GM12878 (cell line): ENCODE measurements at regions not wholly inside any gene's neighbourhood (a gene's known extent, or its start where the extent isn't known, plus 50 kb on each side); places are given as distances from the start of the nearest gene placed in this dataset.

ENCODE experiments used
- ATAC-seq: fragments of 200-7000 bp; cut with Tn5 transposase; 3 replicates; pipeline ENCODE4 v1.9.1; 2020; ENCODE audit warnings: mild to moderate bottlenecking, moderate library complexity
- BruUV-seq: library from RNA; stranded (reverse); fragments of 400-500 nt; replicated peaks from 2 replicates; lab custom pipeline; 2021; lab: Mats Ljungman, UMichigan
- CTCF ChIA-PET: fragments of 300-600 bp; sonication (Branson Sonifier 250); formaldehyde crosslinking; extraction: SDS; loops from one replicate; lab custom pipeline; 2021; ENCODE audit warnings: inconsistent platforms; lab: Yijun Ruan, JAX
- POLR2A ChIA-PET: fragments of 350-600 bp; formaldehyde crosslinking; extraction: SDS; loops from one replicate; lab custom pipeline; 2021; ENCODE audit warnings: inconsistent platforms; lab: Charles Lee
- RAD21 ChIA-PET: fragments of 300-600 bp; sonication (Branson Sonifier 250); formaldehyde crosslinking; loops from one replicate; lab custom pipeline; 2023; ENCODE audit warnings: antibody characterized with exemption; ENCODE audit not compliant: unreplicated experiment; lab: Charles Lee
- SMC1A ChIA-PET: fragments of 300-600 bp; sonication (Branson Sonifier 250); formaldehyde crosslinking; loops from one replicate; lab custom pipeline; 2023; ENCODE audit not compliant: unreplicated experiment, uncharacterized antibody; lab: Charles Lee
- DNase-seq: peaks from one replicate; pipeline ENCODE4 v3.0.0-alpha.2; 2011; ENCODE audit warnings: low read depth, low spot score
- FAIRE-seq: peaks from 3 replicates; lab custom pipeline; 2011; peaks lifted over from hg19 to GRCh38; lab: Jason Lieb, UNC
- H2AFZ ChIP-seq: 2 replicates; pipeline ENCODE4 v1.6.0; 2011; ENCODE audit warnings: low read depth, low read length, control low read depth; ENCODE audit not compliant: control insufficient read depth
- H3K27ac ChIP-seq: 2 replicates; pipeline ENCODE4 v1.5.1; 2011; ENCODE audit warnings: control low read depth; ENCODE audit not compliant: control insufficient read depth, insufficient read depth
- H3K27me3 ChIP-seq, 2 experiments: replicated peaks in 1 of 2; 2 replicates each; pipeline versions ENCODE4 v1.6.0 to v1.6.1; 2011; ENCODE audit warnings: low read length in 1 of 2; ENCODE audit not compliant: control insufficient read depth in 2 of 2, insufficient read depth in 2 of 2
- H3K36me3 ChIP-seq, 2 experiments: 2 replicates each; pipeline ENCODE4 v1.5.1; 2011; ENCODE audit warnings: low read length in 1 of 2; ENCODE audit not compliant: control insufficient read depth in 2 of 2, insufficient read depth in 2 of 2
- H3K4me1 ChIP-seq: 2 replicates; pipeline ENCODE4 v1.6.1; 2011; ENCODE audit warnings: mild to moderate bottlenecking, low read length, moderate library complexity, mixed read lengths; ENCODE audit not compliant: control insufficient read depth, insufficient read depth
- H3K4me2 ChIP-seq: 2 replicates; pipeline ENCODE4 v1.6.0; 2011; ENCODE audit warnings: control low read depth; ENCODE audit not compliant: control insufficient read depth, insufficient read depth
- H3K4me3 ChIP-seq: fragments of 200-600 bp; sonication (generic); 2 replicates; pipeline ENCODE4 v1.5.1; 2016
- H3K79me2 ChIP-seq: 2 replicates; pipeline ENCODE4 v1.6.0; 2011; ENCODE audit warnings: low read length; ENCODE audit not compliant: control insufficient read depth, insufficient read depth
- H3K9ac ChIP-seq: 2 replicates; pipeline ENCODE4 v1.8.0; 2011; ENCODE audit warnings: low read length, control low read depth, mixed read lengths; ENCODE audit not compliant: control insufficient read depth, insufficient read depth
- H3K9me3 ChIP-seq: replicated peaks from 3 replicates; pipeline ENCODE4 v1.5.1; 2011; ENCODE audit warnings: mild to moderate bottlenecking, low read length; ENCODE audit not compliant: control insufficient read depth, insufficient read depth
- H4K20me1 ChIP-seq: 2 replicates; pipeline ENCODE4 v1.6.0; 2011; ENCODE audit not compliant: control insufficient read depth, insufficient read depth
- ASH2L ChIP-seq: fragments of 300-600, 200-600 bp; sonication (generic); IDR thresholded peaks from 2 replicates; pipeline ENCODE4 v1.6.1; 2017; ENCODE audit warnings: low read depth, mild to moderate bottlenecking, borderline replicate concordance
- ATF3 ChIP-seq: IDR thresholded peaks from 2 replicates; pipeline ENCODE4 v1.6.1; 2011; ENCODE audit warnings: low read depth, mild to moderate bottlenecking, low read length, moderate library complexity, borderline replicate concordance; ENCODE audit errors: extremely low read depth
- DPF2 ChIP-seq: fragments of 450-650 bp; IDR thresholded peaks from 2 replicates; pipeline ENCODE4 v1.6.1; 2017; ENCODE audit warnings: mild to moderate bottlenecking
- FOS ChIP-seq: IDR thresholded peaks from 3 replicates; pipeline ENCODE4 v1.6.1; 2011; ENCODE audit warnings: borderline replicate concordance; ENCODE audit not compliant: insufficient read length; ENCODE audit errors: extremely low read depth
- FOXK2 ChIP-seq: fragments of 450-650 bp; IDR thresholded peaks from 2 replicates; pipeline ENCODE4 v1.6.1; 2017; ENCODE audit warnings: mild to moderate bottlenecking, moderate library complexity
- JUNB ChIP-seq: IDR thresholded peaks from 2 replicates; pipeline ENCODE4 v1.6.1; 2016; ENCODE audit warnings: antibody characterized with exemption, mild to moderate bottlenecking
- KLF5 ChIP-seq: fragments of 450-650 bp; IDR thresholded peaks from 2 replicates; pipeline ENCODE4 v1.6.1; 2014; ENCODE audit warnings: mild to moderate bottlenecking; ENCODE audit not compliant: partially characterized antibody
- SIN3A ChIP-seq: IDR thresholded peaks from 2 replicates; pipeline ENCODE4 v1.6.1; 2012; ENCODE audit warnings: low read depth, low read length, improper control_type of control experiment
- ZNF217 ChIP-seq: fragments of 450-650 bp; IDR thresholded peaks from 2 replicates; pipeline ENCODE4 v1.6.1; 2017; ENCODE audit warnings: antibody characterized with exemption, mild to moderate bottlenecking
- WGBS: methylation state at CpG from one replicate; pipeline ENCODE4 v1.1.6; 2016; ENCODE audit warnings: low lambda C conversion rate; ENCODE audit not compliant: insufficient replicate concordance, insufficient coverage; ENCODE audit errors: missing lambda C conversion rate; 5-methylcytosine and 5-hydroxymethylcytosine counted together
- in situ Hi-C: fragments of 300-500 bp; cut with MboI; formaldehyde crosslinking; loops from 9 replicates; pipeline ENCODE4 v1.14.3; 2018; ENCODE audit warnings: mixed read lengths
- intact Hi-C: fragments of 100-400 bp; cut with micrococcal nuclease; formaldehyde crosslinking; loops from one replicate; pipeline ENCODE4 v1.14.2; 2022; ENCODE audit not compliant: unreplicated experiment
- TF ChIP-seq, protein P1 (sequence below): IDR thresholded peaks from 2 replicates; pipeline ENCODE4 v1.6.1; 2011; ENCODE audit warnings: low read depth, low read length, improper control_type of control experiment, borderline replicate concordance

- TF ChIP-seq ASH2L, result no peak
- TF ChIP-seq, protein P1, sequence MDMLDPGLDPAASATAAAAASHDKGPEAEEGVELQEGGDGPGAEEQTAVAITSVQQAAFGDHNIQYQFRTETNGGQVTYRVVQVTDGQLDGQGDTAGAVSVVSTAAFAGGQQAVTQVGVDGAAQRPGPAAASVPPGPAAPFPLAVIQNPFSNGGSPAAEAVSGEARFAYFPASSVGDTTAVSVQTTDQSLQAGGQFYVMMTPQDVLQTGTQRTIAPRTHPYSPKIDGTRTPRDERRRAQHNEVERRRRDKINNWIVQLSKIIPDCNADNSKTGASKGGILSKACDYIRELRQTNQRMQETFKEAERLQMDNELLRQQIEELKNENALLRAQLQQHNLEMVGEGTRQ, result no peak
- TF ChIP-seq, all 136 proteins: peak for 0
These were observed 529.9 kb upstream of the KLHL29 start (continued) for GRCh38 chr2:22855081-22855480.

DNA sequence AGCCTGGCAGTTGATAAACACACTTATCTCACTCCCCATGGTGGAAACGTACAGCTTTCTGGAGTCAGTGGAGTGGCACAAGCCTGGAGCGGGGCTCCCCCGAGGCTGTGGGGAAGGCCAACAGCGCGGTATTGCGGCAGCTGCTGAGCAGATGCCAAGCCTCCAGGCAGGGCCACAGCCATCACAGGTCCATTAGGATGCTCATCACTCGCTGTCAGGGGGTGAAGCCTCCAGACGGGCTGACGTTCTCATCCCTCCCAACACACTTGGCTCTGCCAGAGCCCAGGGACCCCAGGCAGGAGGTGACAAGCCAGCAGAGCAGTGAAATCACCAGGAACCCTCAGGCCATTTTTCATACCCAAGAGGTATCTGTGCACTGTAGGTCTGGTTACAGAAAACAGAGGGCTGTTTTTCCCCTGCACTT, 529.2 kb upstream of the KLHL29 start:
- FAIRE-seq, result no peak
- RAD21 ChIA-PET, result no interaction called here
- WGBS, result 38% methylated on average over 9 of the region's 9 CpGs
- BruUV-seq, result no TSS peak
- H4K20me1 ChIP-seq, result no peaks in the 10 kb centered on the region
- no peaks in the 10 kb centered on the region for H3K27me3 ChIP-seq
- SMC1A ChIA-PET, result interaction anchor here (1.1 kb wide), 1 partner anchor 20 kb away, joined by 3 read pairs; no protein-coding TSS in a partner anchor
- intact Hi-C loops (no loop called here), in situ Hi-C loops (no loop called here)
- TF ChIP-seq KLF5 (no peak), JUNB (no peak), FOXK2 (no peak), FOS (no peak), SIN3A (no peak), ATF3 (no peak), ZNF217 (no peak), DPF2 (no peak)
- CTCF ChIA-PET, result no interaction called here
- no peak overlapping the region for H3K4me2 ChIP-seq
- H3K79me2 ChIP-seq, result no peaks in the 10 kb centered on the region
- no peak overlapping the region for H3K4me3 ChIP-seq
- no peak overlapping the region for H3K9ac ChIP-seq
- H3K9me3 ChIP-seq, result no peaks in the 10 kb centered on the region
- POLR2A ChIA-PET, result no interaction called here
- H3K27ac ChIP-seq, result no peak overlapping the region
- no peak overlapping the region for H2AFZ ChIP-seq
- H3K4me1 ChIP-seq, result no peaks in the 10 kb centered on the region
- no peak for ATAC-seq
- no peak for DNase-seq
- H3K36me3 ChIP-seq, result no peaks in the 10 kb centered on the region
